ENCODE measurements at regions not wholly inside any gene's neighbourhood (a gene's known extent, or its start where the extent isn't known, plus 50 kb on each side); places are given as distances from the start of the nearest gene placed in this dataset.

DNA sequence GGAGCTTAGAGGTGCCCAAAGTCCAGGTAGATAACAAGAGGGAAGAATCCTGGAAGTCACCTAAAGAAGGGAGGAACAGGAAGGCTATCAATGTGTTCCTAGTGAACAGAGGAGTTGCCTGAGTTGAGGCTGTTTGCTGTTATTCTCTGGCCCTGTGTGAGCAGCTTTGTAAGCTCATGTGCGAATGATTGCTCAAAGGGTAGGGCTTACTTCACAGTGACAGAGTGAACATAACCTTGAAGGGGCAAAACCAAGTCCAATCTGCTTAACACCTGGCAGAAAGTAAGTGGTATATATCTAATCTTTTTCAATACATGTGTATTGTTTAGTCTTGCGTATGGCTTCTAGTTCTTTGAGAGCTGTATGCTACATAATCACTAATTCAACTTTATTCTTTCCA lies 1153.6 kb downstream of the TUSC7 start:
- TF ChIP-seq TOX (CRISPR knock-in tag; IDR thresholded peaks at IDR 0.05; ENCODE audit: borderline replicate concordance), result no peak
- no peak for TF ChIP-seq OSR1 (CRISPR knock-in tag; IDR thresholded peaks at IDR 0.05)
- no peak for TF ChIP-seq ZC3H10 (CRISPR knock-in tag; IDR thresholded peaks at IDR 0.05)
- no peak for TF ChIP-seq ZFP3 (CRISPR knock-in tag; IDR thresholded peaks at IDR 0.05)
- no peak for TF ChIP-seq ARNTL (CRISPR knock-in tag; IDR thresholded peaks at IDR 0.05; ENCODE audit: borderline replicate concordance, low read depth)
- no peak for TF ChIP-seq ZNF8 (CRISPR knock-in tag; IDR thresholded peaks at IDR 0.05)
- TF ChIP-seq ZFP30 (CRISPR knock-in tag; IDR thresholded peaks at IDR 0.05), result no peak
- no peak for TF ChIP-seq RARB (CRISPR knock-in tag; IDR thresholded peaks at IDR 0.05)
- no peak for TF ChIP-seq ISL1 (CRISPR knock-in tag; IDR thresholded peaks at IDR 0.05)
- no peak for TF ChIP-seq CSDC2 (CRISPR knock-in tag; IDR thresholded peaks at IDR 0.05)

Data from SK-N-SH treated with all-trans-retinoic acid at 6 μM for 48 hours (cell line).